OCI-LY7 (cell line): ENCODE measurements at regions not wholly inside any gene's neighbourhood (a gene's known extent, or its start where the extent isn't known, plus 50 kb on each side); places are given as distances from the start of the nearest gene placed in this dataset.

Source experiments
- CTCF ChIP-seq: fragments of 200-600 bp; sonication (generic); conservative IDR thresholded peaks from 2 replicates; pipeline ENCODE4 v1.5.1; 2014; ENCODE audit warnings: mild to moderate bottlenecking, antibody characterized with exemption, low read length, moderate library complexity, mixed read lengths
- EZH2phosphoT487 ChIP-seq: fragments of 200-600 bp; sonication (generic); IDR thresholded peaks from 2 replicates; pipeline ENCODE4 v1.6.1; 2018; ENCODE audit warnings: low read depth, borderline replicate concordance, mild to moderate bottlenecking, mixed run types, antibody characterized with exemption, low read length, moderate library complexity, mixed read lengths

GRCh38 chr5:113742176-113742575 lies 228.7 kb downstream of the YTHDC2 start:
- TF ChIP-seq CTCF (no peak), EZH2phosphoT487 (no peak)
